Heart right ventricle (tissue), 16 donors: ENCODE measurements at regions not wholly inside any gene's neighbourhood (a gene's known extent, or its start where the extent isn't known, plus 50 kb on each side); places are given as distances from the start of the nearest gene placed in this dataset.
"Not testable (repeated sequence)": the region's sequence is repeated elsewhere in the genome, so short reads cannot be mapped to it uniquely, and the experiment has no call there.

Experiments used
- ATAC-seq, 8 donors: fragments of 200-7000 bp; cut with Tn5 transposase; one replicate each; pipeline ENCODE4 v1.9.1; 2020; ENCODE audit warnings: mild to moderate bottlenecking in 8 of 8, moderate library complexity in 8 of 8, moderate number of reproducible peaks in 1 of 8
- DNase-seq, 2 donors: peaks; one replicate each; pipeline ENCODE4 v3.0.0-alpha.2; 2020
- H3K27ac ChIP-seq, 10 donors: fragments of 200-600 bp; sonication (generic) in 2 of 10; one replicate each; pipeline versions ENCODE4 v1.5.0 to v1.8.0; 2020 to 2022; ENCODE audit warnings: mild to moderate bottlenecking in 3 of 10
- H3K27me3 ChIP-seq, 7 donors: fragments of 200-600 bp; one replicate each; pipeline ENCODE4 v1.8.0; 2021 to 2022; ENCODE audit warnings: mild to moderate bottlenecking in 2 of 7
- H3K36me3 ChIP-seq, 9 donors: fragments of 200-600 bp; sonication (generic) in 1 of 9; one replicate each; pipeline versions ENCODE4 v1.5.0 to v1.8.0; 2020 to 2022; ENCODE audit warnings: mild to moderate bottlenecking in 2 of 9
- H3K4me1 ChIP-seq, 9 donors: fragments of 200-600 bp; sonication (generic) in 1 of 9; one replicate each; pipeline versions ENCODE4 v1.5.0 to v1.8.0; 2020 to 2022; ENCODE audit warnings: mild to moderate bottlenecking in 4 of 9
- H3K4me3 ChIP-seq, 10 donors: fragments of 200-600 bp; sonication (generic) in 2 of 10; one replicate each; pipeline versions ENCODE4 v1.5.0 to v1.8.0; 2020 to 2022; ENCODE audit warnings: mild to moderate bottlenecking in 7 of 10, moderate library complexity in 2 of 10
- H3K9me3 ChIP-seq, 11 donors: fragments of 200-600 bp in 10 of 11; sonication (generic) in 2 of 11; one replicate each; pipeline versions ENCODE4 v1.5.0 to v1.8.0; 2013 to 2022; ENCODE audit warnings: mild to moderate bottlenecking in 2 of 11, control low read depth in 1 of 11, moderate library complexity in 1 of 11
- WGBS, 2 donors: extraction: QIAGEN DNeasy Blood & Tissue Kit; methylation state at CpG; one replicate each; pipeline ENCODE4 v1.1.7; 2013; ENCODE audit warnings: inconsistent platforms in 1 of 2; 5-methylcytosine and 5-hydroxymethylcytosine counted together
- intact Hi-C, 10 donors: fragments of 100-400 bp; cut with DNase I; formaldehyde crosslinking; loops; one replicate each; pipeline versions ENCODE4 v1.11.1 to v1.14.2; 2022
- TF ChIP-seq, protein P1 (sequence below), 9 donors: fragments of 200-600 bp; sonication (generic) in 2 of 9; IDR thresholded peaks; one replicate each; pipeline versions ENCODE4 v1.5.0 to v1.8.0; 2021 to 2022; ENCODE audit warnings: antibody characterized with exemption in 9 of 9, mild to moderate bottlenecking in 5 of 9, moderate library complexity in 1 of 9
- donor health status: Arrhythmogenic right ventricular cardiomyopathy.
- donor health status: ischemic (EF 13 %, LVEDD 7.1; RV severe dilation, severe dysfunction).
- donor health status: healthy with polysubstance abuse.
- donor health status: DM: no; HTN: yes; CAD: no.
- donor health status: DM: no; HTN: no; CAD: no.
- donor health status: ischemic (EF 25% LVEDD 6.9; RV normal size, moderate dysfunction).
- donor health status: ischemic (EF 25% LVEDD 5.7; RV mildly dilated, moderate dysfunction).
- donor health status: healthy.
- donor health status: DM: yes; HTN: yes; CAD: no.
- donor health status: Ischemic cardiomyopathy.
- donor health status: ischemic (EF 35%, LVEDD 5.7; RV mildly dilated, moderate dysfunction).
- donor health status: nonischemic (EF 11% LVEDD 7.7; RV severe dilation, severe dysfunction).
- donor health status: DM: yes; HTN: yes; CAD: no.
- donor health status: PGD.
- donor health status: ischemic (EF 29% LVEDD 5.4; RV normal size, mild dysfunction).
- donor health status: nonischemic (EF 23%, LVEDD 6.1; RV moderate dilation, normal function).

DNA sequence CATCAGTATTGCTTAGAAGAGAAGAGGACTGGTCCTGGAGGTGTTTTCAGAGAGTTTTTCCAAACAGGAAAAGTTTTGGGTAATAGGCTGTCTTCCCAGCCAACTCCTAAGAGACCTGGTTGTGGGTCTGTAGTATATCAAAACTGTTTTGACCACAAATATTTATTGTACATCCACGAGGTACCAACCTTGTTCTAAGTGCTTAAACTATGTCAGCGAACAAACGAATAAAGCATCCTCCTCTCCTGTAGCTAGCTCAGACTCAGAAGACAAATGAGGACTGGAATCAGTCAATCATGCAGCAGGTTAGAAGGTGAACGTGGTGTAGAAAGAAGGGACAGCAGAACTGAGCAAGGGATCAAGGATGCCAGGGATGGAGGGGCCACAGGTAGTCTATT lies 61.6 kb upstream of the MKI67 start:
- H3K4me3 ChIP-seq, result peak overlapping the region in 1 of 10 donors; percentile 5
- H3K27ac ChIP-seq, result peak overlapping the region in 1 of 10 donors; percentile 60
- 46 to 50% methylated on average over 4 of the region's 4 CpGs for WGBS, 2 donors
- intact Hi-C loops, result no loop called here
- no peaks in the 10 kb centered on the region for H3K36me3 ChIP-seq
- ATAC-seq (no peak), DNase-seq (no peak)
- peaks cover 0 to 15% (median 8%) of the 10 kb centered on the region in 11 donors for H3K9me3 ChIP-seq
- H3K27me3 ChIP-seq, result peaks cover 0 to 56% (median 37%) of the 10 kb centered on the region in 7 donors
- H3K4me1 ChIP-seq, result peaks cover 0 to 4% (median 0%) of the 10 kb centered on the region in 9 donors
- TF ChIP-seq, protein P1, sequence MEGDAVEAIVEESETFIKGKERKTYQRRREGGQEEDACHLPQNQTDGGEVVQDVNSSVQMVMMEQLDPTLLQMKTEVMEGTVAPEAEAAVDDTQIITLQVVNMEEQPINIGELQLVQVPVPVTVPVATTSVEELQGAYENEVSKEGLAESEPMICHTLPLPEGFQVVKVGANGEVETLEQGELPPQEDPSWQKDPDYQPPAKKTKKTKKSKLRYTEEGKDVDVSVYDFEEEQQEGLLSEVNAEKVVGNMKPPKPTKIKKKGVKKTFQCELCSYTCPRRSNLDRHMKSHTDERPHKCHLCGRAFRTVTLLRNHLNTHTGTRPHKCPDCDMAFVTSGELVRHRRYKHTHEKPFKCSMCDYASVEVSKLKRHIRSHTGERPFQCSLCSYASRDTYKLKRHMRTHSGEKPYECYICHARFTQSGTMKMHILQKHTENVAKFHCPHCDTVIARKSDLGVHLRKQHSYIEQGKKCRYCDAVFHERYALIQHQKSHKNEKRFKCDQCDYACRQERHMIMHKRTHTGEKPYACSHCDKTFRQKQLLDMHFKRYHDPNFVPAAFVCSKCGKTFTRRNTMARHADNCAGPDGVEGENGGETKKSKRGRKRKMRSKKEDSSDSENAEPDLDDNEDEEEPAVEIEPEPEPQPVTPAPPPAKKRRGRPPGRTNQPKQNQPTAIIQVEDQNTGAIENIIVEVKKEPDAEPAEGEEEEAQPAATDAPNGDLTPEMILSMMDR (IDR thresholded peaks at IDR 0.05), result no peak

- TF ChIP-seq, protein P1 (IDR thresholded peaks at IDR 0.05), result no peak
- no peak for ATAC-seq
- WGBS, 2 donors, result 78 to 80% methylated on average over 4 of the region's 4 CpGs
Observed at GRCh38 chr10:128189176-128189575, 63.0 kb upstream of the MKI67 start.

DNA sequence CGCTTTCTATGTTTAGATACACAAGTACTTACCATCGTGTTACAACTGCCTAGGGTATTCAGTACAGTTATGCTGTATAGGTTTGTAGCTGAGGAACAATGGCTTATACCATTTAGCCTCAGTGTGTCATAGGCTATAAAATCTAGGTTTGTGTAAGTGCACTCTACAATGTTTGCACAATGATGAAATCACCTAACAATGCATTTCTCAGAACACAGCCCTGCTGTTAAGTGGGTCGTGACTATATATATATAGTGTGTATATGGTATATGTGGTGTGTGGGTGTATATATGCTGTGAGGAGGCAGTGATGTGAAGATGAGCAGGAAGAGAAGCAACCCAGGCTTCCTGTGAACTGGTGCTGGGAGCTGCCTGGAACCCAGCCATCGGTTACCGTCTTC lies 65.6 kb upstream of the MKI67 start:
- Histone ChIP-seq H3K9me3 (no peaks in the 10 kb centered on the region), H3K36me3 (no peaks in the 10 kb centered on the region), H3K27ac (no peak overlapping the region), H3K4me1 (peaks cover 0 to 4% (median 0%) of the 10 kb centered on the region in 9 donors), H3K4me3 (no peak overlapping the region), H3K27me3 (peaks cover 0 to 56% (median 40%) of the 10 kb centered on the region in 7 donors)
- intact Hi-C loops, result no loop called here
- TF ChIP-seq, protein P1 (IDR thresholded peaks at IDR 0.05), result no peak
- ATAC-seq, result no peak
- DNase-seq, result no peak
- 69 to 78% methylated on average over 5 of the region's 5 CpGs for WGBS, 2 donors

More at GRCh38 chr10:128189176-128189575, 63.0 kb upstream of the MKI67 start:
- H3K36me3 ChIP-seq, result no peaks in the 10 kb centered on the region
- H3K4me3 ChIP-seq, result no peak overlapping the region
- peaks cover 0 to 4% (median 0%) of the 10 kb centered on the region in 9 donors for H3K4me1 ChIP-seq
- peaks cover 0 to 1% (median 0%) of the 10 kb centered on the region in 11 donors for H3K9me3 ChIP-seq
- intact Hi-C loops, result no loop called here
- peaks cover 0 to 56% (median 33%) of the 10 kb centered on the region in 7 donors for H3K27me3 ChIP-seq
- DNase-seq, result no peak
- no peak overlapping the region for H3K27ac ChIP-seq

GRCh38 chr10:128201826-128202225 lies 75.6 kb upstream of the MKI67 start:
- intact Hi-C loops, H3K36me3 ChIP-seq, DNase-seq, H3K4me1 ChIP-seq, H3K27ac ChIP-seq, ATAC-seq, H3K9me3 ChIP-seq, H3K4me3 ChIP-seq: not testable (repeated sequence)
- 95 to 96% methylated on average over 2 of the region's 2 CpGs for WGBS, 2 donors
- peaks cover 0 to 44% (median 18%) of the 10 kb centered on the region in 7 donors for H3K27me3 ChIP-seq

GRCh38 chr10:128203028-128203427 lies 76.8 kb upstream of the MKI67 start:
- no peak overlapping the region for H3K27ac ChIP-seq
- TF ChIP-seq, protein P1 (IDR thresholded peaks at IDR 0.05), result no peak
- ATAC-seq, result no peak
- intact Hi-C loops, result no loop called here
- peaks cover 0 to 53% (median 18%) of the 10 kb centered on the region in 7 donors for H3K27me3 ChIP-seq
- no peak overlapping the region for H3K4me3 ChIP-seq
- H3K4me1 ChIP-seq, result no peaks in the 10 kb centered on the region
- H3K9me3 ChIP-seq, result no peaks in the 10 kb centered on the region
- no peaks in the 10 kb centered on the region for H3K36me3 ChIP-seq
- DNase-seq, result no peak

- H3K4me1 ChIP-seq, ATAC-seq, H3K27ac ChIP-seq, H3K9me3 ChIP-seq, H3K36me3 ChIP-seq, H3K4me3 ChIP-seq, intact Hi-C loops, DNase-seq: not testable (repeated sequence)
- peaks cover 0 to 56% (median 13%) of the 10 kb centered on the region in 7 donors for H3K27me3 ChIP-seq
- 90 to 94% methylated on average over 3 of the region's 3 CpGs for WGBS, 2 donors
Observed at GRCh38 chr10:128205591-128205990, 79.4 kb upstream of the MKI67 start.
